Osteoblast (primary cell): ENCODE measurements at regions not wholly inside any gene's neighbourhood (a gene's known extent, or its start where the extent isn't known, plus 50 kb on each side); places are given as distances from the start of the nearest gene placed in this dataset.

ENCODE experiments used
- DNase-seq: peaks from one replicate; pipeline ENCODE4 v3.0.0; 2011; ENCODE audit warnings: low spot score, mixed read lengths; ENCODE audit not compliant: insufficient read length; ENCODE audit errors: missing footprints
- H2AFZ ChIP-seq: 2 replicates; pipeline ENCODE4 v1.6.0; 2011; ENCODE audit warnings: mild to moderate bottlenecking, low read length
- H3K27ac ChIP-seq: 2 replicates; pipeline ENCODE4 v1.5.1; 2011; ENCODE audit warnings: mild to moderate bottlenecking, low read depth, low read length, moderate library complexity
- H3K27me3 ChIP-seq: 2 replicates; pipeline ENCODE4 v1.6.0; 2012; ENCODE audit warnings: mild to moderate bottlenecking, control low read depth, inconsistent platforms, low read length, moderate library complexity; ENCODE audit not compliant: insufficient read depth
- H3K36me3 ChIP-seq: 2 replicates; pipeline ENCODE4 v1.5.1; 2011; ENCODE audit warnings: mild to moderate bottlenecking, low read length, control low read depth, moderate library complexity; ENCODE audit not compliant: insufficient read depth
- H3K4me1 ChIP-seq: 2 replicates; pipeline ENCODE4 v1.5.1; 2011; ENCODE audit warnings: mild to moderate bottlenecking, low read length, control low read depth, moderate library complexity; ENCODE audit not compliant: insufficient read depth
- H3K4me2 ChIP-seq: 2 replicates; pipeline ENCODE4 v1.6.0; 2011; ENCODE audit warnings: mild to moderate bottlenecking, low read length; ENCODE audit not compliant: insufficient read depth
- H3K4me3 ChIP-seq: fragments of 200-600 bp; sonication (generic); 3 replicates; pipeline ENCODE4 v1.5.1; 2012; ENCODE audit warnings: mild to moderate bottlenecking, low read length, inconsistent platforms; ENCODE audit not compliant: insufficient read depth
- H3K79me2 ChIP-seq: 2 replicates; pipeline ENCODE4 v1.6.0; 2012; ENCODE audit warnings: mild to moderate bottlenecking, low read length, control low read depth, inconsistent platforms; ENCODE audit not compliant: insufficient read depth
- H3K9me3 ChIP-seq: 2 replicates; pipeline ENCODE4 v1.5.1; 2011; ENCODE audit warnings: low read depth, low read length, control low read depth
- H4K20me1 ChIP-seq: 2 replicates; pipeline ENCODE4 v1.6.0; 2012; ENCODE audit warnings: mild to moderate bottlenecking, low read length, control low read depth; ENCODE audit not compliant: insufficient read depth
- CTCF ChIP-seq: IDR thresholded peaks from 2 replicates; pipeline ENCODE4 v1.5.1; 2011; ENCODE audit warnings: mild to moderate bottlenecking, low read depth, low read length, moderate library complexity; ENCODE audit errors: extremely low read depth

GRCh38 chr2:8565399-8566154 lies 116.3 kb upstream of the ID2 start:
- H3K79me2 ChIP-seq: no peaks in the 10 kb centered on the region
- DNase-seq: peak; percentile 34
- no peak overlapping the region for H3K27ac ChIP-seq
- H3K36me3 ChIP-seq: no peaks in the 10 kb centered on the region
- no peak overlapping the region for H2AFZ ChIP-seq
- H3K27me3 ChIP-seq: peaks cover 3% of the 10 kb centered on the region
- H3K4me1 ChIP-seq: no peaks in the 10 kb centered on the region
- H3K4me3 ChIP-seq: no peak overlapping the region
- no peak for TF ChIP-seq CTCF
- H3K4me2 ChIP-seq: no peak overlapping the region
- H3K9me3 ChIP-seq: no peaks in the 10 kb centered on the region
- H4K20me1 ChIP-seq: no peaks in the 10 kb centered on the region

DNA sequence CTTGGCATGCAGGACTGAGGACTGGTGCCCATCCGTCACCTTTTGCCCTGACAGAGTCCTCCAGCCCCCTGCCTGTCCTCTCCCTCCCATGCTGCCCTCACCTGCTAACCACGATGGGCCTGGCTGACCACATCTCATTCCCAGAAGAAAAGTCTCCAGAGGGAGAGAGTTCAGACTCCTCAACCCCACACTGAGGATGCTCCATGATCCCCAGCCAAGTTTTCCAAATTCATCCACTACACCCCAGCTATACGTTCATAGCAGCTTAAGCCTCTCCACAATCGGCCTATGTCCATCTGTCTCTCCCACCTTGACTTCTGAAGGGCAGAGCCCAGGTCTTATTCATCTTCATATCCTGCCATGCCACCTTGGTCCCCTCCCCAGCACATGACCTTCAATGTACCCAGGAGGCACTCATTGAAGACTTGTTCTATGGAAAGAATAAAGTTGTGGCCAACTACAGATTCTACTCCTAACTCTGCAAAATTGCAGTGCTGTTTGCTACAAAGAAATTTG lies 115.6 kb upstream of the ID2 start:
- Histone ChIP-seq H3K4me3 (no peak overlapping the region), H3K9me3 (no peaks in the 10 kb centered on the region), H3K79me2 (no peaks in the 10 kb centered on the region), H2AFZ (no peak overlapping the region), H3K36me3 (no peaks in the 10 kb centered on the region), H3K4me2 (no peak overlapping the region), H3K4me1 (no peaks in the 10 kb centered on the region), H4K20me1 (no peaks in the 10 kb centered on the region), H3K27ac (no peak overlapping the region), H3K27me3 (peaks cover 3% of the 10 kb centered on the region)
- DNase-seq: peak; percentile 32
- TF ChIP-seq CTCF: no peak

- DNase-seq: peak; percentile 41
Observed at GRCh38 chr2:8566774-8567468, 114.9 kb upstream of the ID2 start.

More at GRCh38 chr2:8566774-8567468, 114.9 kb upstream of the ID2 start:
- H3K4me2 ChIP-seq: no peak overlapping the region
- H3K27ac ChIP-seq: no peak overlapping the region
- no peaks in the 10 kb centered on the region for H3K4me1 ChIP-seq
- H3K36me3 ChIP-seq: no peaks in the 10 kb centered on the region
- H3K27me3 ChIP-seq: peaks cover 3% of the 10 kb centered on the region
- no peaks in the 10 kb centered on the region for H3K9me3 ChIP-seq
- H2AFZ ChIP-seq: no peak overlapping the region
- H3K4me3 ChIP-seq: no peak overlapping the region
- H4K20me1 ChIP-seq: no peaks in the 10 kb centered on the region
- TF ChIP-seq CTCF: no peak
- no peaks in the 10 kb centered on the region for H3K79me2 ChIP-seq
